ENCODE measurements at regions not wholly inside any gene's neighbourhood (a gene's known extent, or its start where the extent isn't known, plus 50 kb on each side); places are given as distances from the start of the nearest gene placed in this dataset.

- no peak for TF ChIP-seq CTCF (IDR thresholded peaks at IDR 0.05)
- Mint-ChIP-seq H3K36me3 (peaks cover 3 to 5% of the 10 kb centered on the region in 2 donors), H3K4me1 (peaks cover 26% of the 10 kb centered on the region), H3K27me3 (ENCODE audit: low read depth in 3 of 3) (peaks cover 0 to 7% (median 5%) of the 10 kb centered on the region in 3 donors), H3K4me3 (no peak overlapping the region), H3K9me3 (peaks cover 0 to 3% (median 1%) of the 10 kb centered on the region in 7 donors), H3K27ac (peak overlapping the region in 1 of 7 donors; percentile 35)
- Histone ChIP-seq H3K36me3 (replicated peaks in 1 of 2; ENCODE audit: control insufficient read depth in 1 of 2, insufficient read depth in 2 of 2, low read length in 2 of 2) (no peaks in the 10 kb centered on the region), H3K4me2 (replicated peaks; ENCODE audit: extremely low read depth, low read length, poor library complexity, severe bottlenecking) (no peak overlapping the region), H3K9ac (ENCODE audit: insufficient read depth, low read length, poor library complexity, severe bottlenecking) (no peak overlapping the region), H3K27me3 (ENCODE audit: control insufficient read depth in 2 of 2, insufficient read depth in 2 of 2, low read length in 2 of 2) (no peaks in the 10 kb centered on the region), H3K9me3 (replicated peaks in 1 of 2; ENCODE audit: control insufficient read depth in 1 of 2, insufficient read depth in 1 of 2, low read length in 2 of 2) (no peaks in the 10 kb centered on the region), H3K4me1 (ENCODE audit: control insufficient read depth in 1 of 2, insufficient read depth in 2 of 2, low read length in 2 of 2) (peaks cover 17 to 22% of the 10 kb centered on the region in 2 donors), H3K27ac (ENCODE audit: low read depth in 1 of 2, low read length in 2 of 2) (no peak overlapping the region), H3K79me2 (ENCODE audit: insufficient read depth, low read length) (no peaks in the 10 kb centered on the region), H3K4me3 (replicated peaks in 1 of 3; ENCODE audit: low read depth in 2 of 3, low read length in 3 of 3) (no peak overlapping the region), H4K20me1 (ENCODE audit: insufficient read depth, low read length) (no peaks in the 10 kb centered on the region), H2AFZ (ENCODE audit: insufficient read depth, low read depth, low read length, poor library complexity, severe bottlenecking) (no peak overlapping the region)
- whole genome bisulfite sequencing (ENCODE audit: insufficient coverage), result 98% methylated on average over 9 of the region's 16 CpGs
- DNase-seq, result no peak
- intact Hi-C loops (cut with micrococcal nuclease), result loop anchor here in 1 of 2 donors (10.0 kb wide), 1 partner anchor 48 kb away; no protein-coding TSS in a partner anchor
These were observed 60.5 kb upstream of the TFRC start for GRCh38 chr3:196142202-196142956.

GRCh38 chr3:196141866-196142201, 59.9 kb upstream of the TFRC start:
- H3K36me3 Mint-ChIP-seq, result peaks cover 3 to 5% of the 10 kb centered on the region in 2 donors
- H3K4me1 ChIP-seq (ENCODE audit: control insufficient read depth in 1 of 2, insufficient read depth in 2 of 2, low read length in 2 of 2), result peaks cover 17 to 22% of the 10 kb centered on the region in 2 donors
- no peak overlapping the region for H3K4me3 ChIP-seq (replicated peaks in 1 of 3; ENCODE audit: low read depth in 2 of 3, low read length in 3 of 3)
- no peak overlapping the region for H3K9ac ChIP-seq (ENCODE audit: insufficient read depth, low read length, poor library complexity, severe bottlenecking)
- DNase-seq, result no peak
- H3K27ac ChIP-seq (ENCODE audit: low read depth in 1 of 2, low read length in 2 of 2), result no peak overlapping the region
- peak overlapping the region in 1 of 7 donors; percentile 47 for H3K27ac Mint-ChIP-seq
- H3K79me2 ChIP-seq (ENCODE audit: insufficient read depth, low read length), result no peaks in the 10 kb centered on the region
- H3K4me3 Mint-ChIP-seq, result peak overlapping the region in 1 of 2 donors; percentile 30
- intact Hi-C loops (cut with micrococcal nuclease), result loop anchor here in 1 of 2 donors (10.0 kb wide), 1 partner anchor 47 kb away; no protein-coding TSS in a partner anchor
- peaks cover 0 to 7% (median 5%) of the 10 kb centered on the region in 3 donors for H3K27me3 Mint-ChIP-seq (ENCODE audit: low read depth in 3 of 3)
- H3K27me3 ChIP-seq (ENCODE audit: control insufficient read depth in 2 of 2, insufficient read depth in 2 of 2, low read length in 2 of 2), result no peaks in the 10 kb centered on the region
- no peaks in the 10 kb centered on the region for H3K9me3 ChIP-seq (replicated peaks in 1 of 2; ENCODE audit: control insufficient read depth in 1 of 2, insufficient read depth in 1 of 2, low read length in 2 of 2)
- WGBS (ENCODE audit: insufficient coverage), result 86% methylated on average over 6 of the region's 6 CpGs
- peaks cover 0 to 3% (median 1%) of the 10 kb centered on the region in 7 donors for H3K9me3 Mint-ChIP-seq
- H2AFZ ChIP-seq (ENCODE audit: insufficient read depth, low read depth, low read length, poor library complexity, severe bottlenecking), result no peak overlapping the region
- no peaks in the 10 kb centered on the region for H3K36me3 ChIP-seq (replicated peaks in 1 of 2; ENCODE audit: control insufficient read depth in 1 of 2, insufficient read depth in 2 of 2, low read length in 2 of 2)
- H3K4me1 Mint-ChIP-seq, result peaks cover 26% of the 10 kb centered on the region
- H3K4me2 ChIP-seq (replicated peaks; ENCODE audit: extremely low read depth, low read length, poor library complexity, severe bottlenecking), result no peak overlapping the region
- no peaks in the 10 kb centered on the region for H4K20me1 ChIP-seq (ENCODE audit: insufficient read depth, low read length)
- TF ChIP-seq CTCF (IDR thresholded peaks at IDR 0.05), result no peak
